Immature natural killer cell (primary cell): ENCODE measurements at regions not wholly inside any gene's neighbourhood (a gene's known extent, or its start where the extent isn't known, plus 50 kb on each side); places are given as distances from the start of the nearest gene placed in this dataset.

Source experiments
- DNase-seq, 3 donors: peaks; one replicate each; pipeline ENCODE4 v3.0.0; 2022; ENCODE audit warnings: mixed read lengths in 1 of 3
- H3K27ac Mint-ChIP-seq, 6 donors: one replicate each; pipeline ENCODE4 v1.8.0; 2020; ENCODE audit warnings: mixed read lengths in 6 of 6, mild to moderate bottlenecking in 5 of 6, inconsistent platforms in 4 of 6, moderate library complexity in 3 of 6
- H3K27me3 Mint-ChIP-seq, 3 donors: one replicate each; pipeline ENCODE4 v1.8.0; 2020 to 2021; ENCODE audit warnings: low read depth in 3 of 3, mild to moderate bottlenecking in 3 of 3, mixed read lengths in 3 of 3, moderate library complexity in 3 of 3, inconsistent platforms in 1 of 3
- H3K36me3 Mint-ChIP-seq, 3 donors: one replicate each; pipeline ENCODE4 v1.8.0; 2020; ENCODE audit warnings: mixed read lengths in 3 of 3, inconsistent platforms in 2 of 3, mild to moderate bottlenecking in 2 of 3
- H3K4me1 Mint-ChIP-seq, 2 donors: one replicate each; pipeline ENCODE4 v1.8.0; 2020; ENCODE audit warnings: inconsistent platforms in 2 of 2, mild to moderate bottlenecking in 2 of 2, mixed read lengths in 2 of 2, moderate library complexity in 1 of 2
- H3K4me3 Mint-ChIP-seq, 5 donors: one replicate each; pipeline ENCODE4 v1.8.0; 2020; ENCODE audit warnings: mild to moderate bottlenecking in 5 of 5, mixed read lengths in 5 of 5, inconsistent platforms in 3 of 5, moderate library complexity in 3 of 5
- H3K9me3 Mint-ChIP-seq, 6 donors: one replicate each; pipeline ENCODE4 v1.8.0; 2020; ENCODE audit warnings: mild to moderate bottlenecking in 6 of 6, mixed read lengths in 6 of 6, inconsistent platforms in 4 of 6, moderate library complexity in 3 of 6

- DNase-seq, result no peak
- H3K4me1 Mint-ChIP-seq, result peaks cover 58 to 69% of the 10 kb centered on the region in 2 donors
- no peaks in the 10 kb centered on the region for H3K9me3 Mint-ChIP-seq
- H3K27ac Mint-ChIP-seq, result peak overlapping the region; percentile 94 to 100 (median 98)
- H3K4me3 Mint-ChIP-seq, result peak overlapping the region in 4 of 5 donors; percentile 47 to 84 (median 66)
- peaks cover 3 to 14% (median 13%) of the 10 kb centered on the region in 3 donors for H3K27me3 Mint-ChIP-seq
- peaks cover 5 to 10% (median 6%) of the 10 kb centered on the region in 3 donors for H3K36me3 Mint-ChIP-seq
Observed at GRCh38 chr10:17512341-17513001, 58.1 kb upstream of the ST8SIA6 start.

- no peaks in the 10 kb centered on the region for H3K9me3 Mint-ChIP-seq
- peaks cover 78 to 90% of the 10 kb centered on the region in 2 donors for H3K4me1 Mint-ChIP-seq
- peak overlapping the region; percentile 59 to 90 (median 82) for H3K4me3 Mint-ChIP-seq
Observed at GRCh38 chr10:17510242-17510908, 56.0 kb upstream of the ST8SIA6 start.

GRCh38 chr10:17507538-17507937 lies 53.1 kb upstream of the ST8SIA6 start:
- H3K27me3 Mint-ChIP-seq, result peaks cover 3 to 17% (median 12%) of the 10 kb centered on the region in 3 donors
- H3K36me3 Mint-ChIP-seq, result peaks cover 0 to 3% (median 0%) of the 10 kb centered on the region in 3 donors
- H3K27ac Mint-ChIP-seq, result peak overlapping the region; percentile 92 to 98 (median 97)
- H3K9me3 Mint-ChIP-seq, result no peaks in the 10 kb centered on the region
- DNase-seq, result no peak
- H3K4me3 Mint-ChIP-seq, result peak overlapping the region; percentile 35 to 90 (median 75)
- H3K4me1 Mint-ChIP-seq, result peaks cover 93 to 100% of the 10 kb centered on the region in 2 donors

More at GRCh38 chr10:17510242-17510908, 56.0 kb upstream of the ST8SIA6 start:
- Mint-ChIP-seq H3K36me3 (peaks cover 5 to 7% (median 6%) of the 10 kb centered on the region in 3 donors), H3K27me3 (peaks cover 3 to 17% (median 12%) of the 10 kb centered on the region in 3 donors), H3K27ac (peak overlapping the region; percentile 95 to 100 (median 98))
- DNase-seq, result peak; percentile 71 to 77 (median 75)

- Mint-ChIP-seq H3K9me3 (no peaks in the 10 kb centered on the region), H3K27me3 (peaks cover 3 to 17% (median 12%) of the 10 kb centered on the region in 3 donors), H3K4me3 (peak overlapping the region; percentile 46 to 90 (median 68)), H3K4me1 (peaks cover 93 to 100% of the 10 kb centered on the region in 2 donors), H3K36me3 (peaks cover 0 to 4% (median under 1%) of the 10 kb centered on the region in 3 donors), H3K27ac (peak overlapping the region; percentile 92 to 98 (median 97))
- DNase-seq, result peak; percentile 35 to 52 (median 50)
Observed at GRCh38 chr10:17506856-17507471, 52.6 kb upstream of the ST8SIA6 start.

- Mint-ChIP-seq H3K9me3 (no peaks in the 10 kb centered on the region), H3K4me3 (peak overlapping the region; percentile 53 to 90 (median 68)), H3K36me3 (peaks cover 0 to 7% (median 4%) of the 10 kb centered on the region in 3 donors), H3K27me3 (peaks cover 0 to 13% (median 12%) of the 10 kb centered on the region in 3 donors), H3K27ac (peak overlapping the region; percentile 92 to 98 (median 97)), H3K4me1 (peaks cover 91 to 99% of the 10 kb centered on the region in 2 donors)
- DNase-seq, result peak in 1 of 3 donors; percentile 28
Observed at GRCh38 chr10:17506390-17506789, 52.0 kb upstream of the ST8SIA6 start.

- Mint-ChIP-seq H3K4me3 (peak overlapping the region; percentile 41 to 90 (median 50)), H3K27me3 (peaks cover 0 to 6% (median 0%) of the 10 kb centered on the region in 3 donors), H3K9me3 (no peaks in the 10 kb centered on the region), H3K36me3 (peaks cover 0 to 7% (median 4%) of the 10 kb centered on the region in 3 donors), H3K27ac (peak overlapping the region; percentile 59 to 98 (median 97)), H3K4me1 (peaks cover 75 to 82% of the 10 kb centered on the region in 2 donors)
- no peak for DNase-seq
Observed at GRCh38 chr10:17504547-17505245, 50.3 kb upstream of the ST8SIA6 start.
